CD14-positive monocyte (primary cell): ENCODE measurements at regions not wholly inside any gene's neighbourhood (a gene's known extent, or its start where the extent isn't known, plus 50 kb on each side); places are given as distances from the start of the nearest gene placed in this dataset.

Source experiments
- DNase-seq, 3 donors: peaks; one replicate each; pipeline ENCODE4 v3.0.0-alpha.2; 2011 to 2022
- H2AFZ ChIP-seq: 2 replicates; pipeline ENCODE4 v1.6.0; 2012; ENCODE audit warnings: mild to moderate bottlenecking, low read depth, low read length, inconsistent platforms; ENCODE audit not compliant: insufficient read depth, poor library complexity, severe bottlenecking
- H3K27ac ChIP-seq, 2 donors: 1 replicate in 1 of 2; 2 replicates in 1 of 2; pipeline ENCODE4 v1.5.1; 2012 to 2013; ENCODE audit warnings: low read length in 2 of 2, control low read depth in 1 of 2, inconsistent platforms in 1 of 2, low read depth in 1 of 2, mild to moderate bottlenecking in 1 of 2
- H3K27me3 ChIP-seq, 2 donors: one replicate each; pipeline versions ENCODE4 v1.6.0 to v1.6.1; 2011 to 2013; ENCODE audit warnings: low read length in 2 of 2; ENCODE audit not compliant: control insufficient read depth in 2 of 2, insufficient read depth in 2 of 2
- H3K36me3 ChIP-seq, 2 donors: replicated peaks in 1 of 2; 1 replicate in 1 of 2; 2 replicates in 1 of 2; pipeline versions ENCODE4 v1.5.1 to v1.6.1; 2012 to 2013; ENCODE audit warnings: low read length in 2 of 2, control low read depth in 1 of 2, inconsistent platforms in 1 of 2, mild to moderate bottlenecking in 1 of 2; ENCODE audit not compliant: insufficient read depth in 2 of 2, control insufficient read depth in 1 of 2
- H3K4me1 ChIP-seq, 2 donors: 1 replicate in 1 of 2; 2 replicates in 1 of 2; pipeline versions ENCODE4 v1.5.1 to v1.6.1; 2012 to 2013; ENCODE audit warnings: low read length in 2 of 2, control low read depth in 1 of 2, inconsistent platforms in 1 of 2, mild to moderate bottlenecking in 1 of 2, moderate library complexity in 1 of 2; ENCODE audit not compliant: insufficient read depth in 2 of 2, control insufficient read depth in 1 of 2
- H3K4me2 ChIP-seq: replicated peaks from 2 replicates; pipeline ENCODE3; 2012; ENCODE audit warnings: low read length, moderate library complexity, mild to moderate bottlenecking; ENCODE audit not compliant: poor library complexity, severe bottlenecking; ENCODE audit errors: extremely low read depth
- H3K4me3 ChIP-seq, 3 experiments: fragments of 200-600 bp in 1 of 3; sonication (generic) in 1 of 3; replicated peaks in 1 of 3; 1 replicate in 2 of 3; 2 replicates in 1 of 3; pipeline ENCODE4 v1.5.1; 2011 to 2013; ENCODE audit warnings: low read length in 3 of 3, mild to moderate bottlenecking in 3 of 3, control low read depth in 2 of 3, low read depth in 2 of 3, inconsistent platforms in 1 of 3, moderate library complexity in 1 of 3
- H3K79me2 ChIP-seq: 2 replicates; pipeline ENCODE4 v1.6.0; 2012; ENCODE audit warnings: mild to moderate bottlenecking, control low read depth, inconsistent platforms, low read length, moderate library complexity; ENCODE audit not compliant: insufficient read depth
- H3K9ac ChIP-seq: 2 replicates; pipeline ENCODE4 v1.6.0; 2017; ENCODE audit warnings: low read length, mild to moderate bottlenecking; ENCODE audit not compliant: insufficient read depth, poor library complexity, severe bottlenecking
- H3K9me3 ChIP-seq, 2 donors: replicated peaks in 1 of 2; 1 replicate in 1 of 2; 2 replicates in 1 of 2; pipeline versions ENCODE4 v1.5.1 to v1.6.1; 2012 to 2013; ENCODE audit warnings: low read length in 2 of 2, control low read depth in 1 of 2; ENCODE audit not compliant: control insufficient read depth in 1 of 2, insufficient read depth in 1 of 2
- H4K20me1 ChIP-seq: 2 replicates; pipeline ENCODE4 v1.6.0; 2012; ENCODE audit warnings: mild to moderate bottlenecking, low read length, control low read depth, moderate library complexity; ENCODE audit not compliant: insufficient read depth
- H3K27ac Mint-ChIP-seq, 7 donors: one replicate each; pipeline ENCODE4 v1.8.0; 2020; ENCODE audit warnings: mild to moderate bottlenecking in 7 of 7, mixed read lengths in 7 of 7, moderate library complexity in 6 of 7, inconsistent platforms in 2 of 7
- H3K27me3 Mint-ChIP-seq, 3 donors: one replicate each; pipeline ENCODE4 v1.8.0; 2021 to 2022; ENCODE audit warnings: low read depth in 3 of 3, mild to moderate bottlenecking in 3 of 3, mixed read lengths in 3 of 3, moderate library complexity in 3 of 3, inconsistent platforms in 1 of 3
- H3K36me3 Mint-ChIP-seq, 2 donors: one replicate each; pipeline ENCODE4 v1.8.0; 2020; ENCODE audit warnings: mixed read lengths in 2 of 2, inconsistent platforms in 1 of 2, mild to moderate bottlenecking in 1 of 2
- H3K4me1 Mint-ChIP-seq: one replicate; pipeline ENCODE4 v1.8.0; 2020; ENCODE audit warnings: mild to moderate bottlenecking, mixed read lengths
- H3K4me3 Mint-ChIP-seq, 2 donors: one replicate each; pipeline ENCODE4 v1.8.0; 2020; ENCODE audit warnings: mild to moderate bottlenecking in 2 of 2, mixed read lengths in 2 of 2, moderate library complexity in 1 of 2
- H3K9me3 Mint-ChIP-seq, 7 donors: one replicate each; pipeline ENCODE4 v1.8.0; 2020 to 2022; ENCODE audit warnings: mixed read lengths in 7 of 7, mild to moderate bottlenecking in 6 of 7, moderate library complexity in 6 of 7, inconsistent platforms in 2 of 7
- CTCF ChIP-seq: fragments of 200-600 bp; IDR thresholded peaks from one replicate; pipeline ENCODE4 v1.8.0; 2022; ENCODE audit warnings: antibody characterized with exemption, mild to moderate bottlenecking
- WGBS: methylation state at CpG from one replicate; pipeline ENCODE4 v1.1.5; 2013; ENCODE audit warnings: missing lambda C conversion rate; ENCODE audit not compliant: insufficient coverage; 5-methylcytosine and 5-hydroxymethylcytosine counted together
- intact Hi-C, 2 donors: fragments of 100-400 bp; cut with micrococcal nuclease; formaldehyde crosslinking; loops; one replicate each; pipeline versions ENCODE4 v1.15.0 to v1.15.1; 2023

GRCh38 chr10:22853906-22854447 is 73.9 kb upstream of the ARMC3 start:
- DNase-seq: no peak
- no peak overlapping the region for H2AFZ ChIP-seq
- peaks cover 7% of the 10 kb centered on the region for H3K4me1 Mint-ChIP-seq
- WGBS: 100% methylated on average over 3 of the region's 5 CpGs
- no peak overlapping the region for H3K4me3 Mint-ChIP-seq
- TF ChIP-seq CTCF: no peak
- H3K9me3 ChIP-seq: no peaks in the 10 kb centered on the region
- H3K36me3 ChIP-seq: no peaks in the 10 kb centered on the region
- H3K27me3 Mint-ChIP-seq: peaks cover 0 to 4% (median 0%) of the 10 kb centered on the region in 3 donors
- H3K4me1 ChIP-seq: no peaks in the 10 kb centered on the region
- H4K20me1 ChIP-seq: no peaks in the 10 kb centered on the region
- intact Hi-C loops: no loop called here
- peaks cover 0 to 3% (median 0%) of the 10 kb centered on the region in 7 donors for H3K9me3 Mint-ChIP-seq
- H3K9ac ChIP-seq: no peak overlapping the region
- no peak overlapping the region for H3K27ac Mint-ChIP-seq
- H3K36me3 Mint-ChIP-seq: no peaks in the 10 kb centered on the region
- no peak overlapping the region for H3K27ac ChIP-seq
- no peaks in the 10 kb centered on the region for H3K79me2 ChIP-seq
- no peaks in the 10 kb centered on the region for H3K27me3 ChIP-seq
- no peak overlapping the region for H3K4me2 ChIP-seq
- no peak overlapping the region for H3K4me3 ChIP-seq

GRCh38 chr10:22852712-22853353 is 75.0 kb upstream of the ARMC3 start:
- H2AFZ ChIP-seq: no peak overlapping the region
- H3K27me3 Mint-ChIP-seq: peaks cover 0 to 7% (median 0%) of the 10 kb centered on the region in 3 donors
- H3K27ac Mint-ChIP-seq: no peak overlapping the region
- H3K36me3 ChIP-seq: no peaks in the 10 kb centered on the region
- no peaks in the 10 kb centered on the region for H3K9me3 ChIP-seq
- H3K27ac ChIP-seq: no peak overlapping the region
- no peaks in the 10 kb centered on the region for H3K79me2 ChIP-seq
- no peaks in the 10 kb centered on the region for H4K20me1 ChIP-seq
- H3K4me1 Mint-ChIP-seq: peaks cover 8% of the 10 kb centered on the region
- no peak overlapping the region for H3K4me2 ChIP-seq
- WGBS: 96% methylated on average over 4 of the region's 6 CpGs
- no peaks in the 10 kb centered on the region for H3K27me3 ChIP-seq
- DNase-seq: peak in 2 of 3 donors; percentile 5 to 24
- H3K36me3 Mint-ChIP-seq: no peaks in the 10 kb centered on the region
- no peak overlapping the region for H3K9ac ChIP-seq
- intact Hi-C loops: no loop called here
- peaks cover 0 to 3% (median 0%) of the 10 kb centered on the region in 7 donors for H3K9me3 Mint-ChIP-seq
- no peaks in the 10 kb centered on the region for H3K4me1 ChIP-seq
- H3K4me3 ChIP-seq: no peak overlapping the region
- H3K4me3 Mint-ChIP-seq: no peak overlapping the region
- no peak for TF ChIP-seq CTCF
